CD4-positive, alpha-beta T cell (primary cell): ENCODE measurements at regions not wholly inside any gene's neighbourhood (a gene's known extent, or its start where the extent isn't known, plus 50 kb on each side); places are given as distances from the start of the nearest gene placed in this dataset.

ENCODE experiments used
- ATAC-seq: fragments of 200-7000 bp; cut with Tn5 transposase; one replicate; pipeline ENCODE4 v1.10.0; 2022; ENCODE audit warnings: mild to moderate bottlenecking; ENCODE audit not compliant: poor library complexity
- CTCF ChIA-PET: fragments of 350-600 bp; sonication (Branson Sonifier 250); formaldehyde crosslinking; loops from one replicate; lab custom pipeline; 2021; ENCODE audit warnings: antibody characterized with exemption, inconsistent platforms; lab: Charles Lee
- POLR2A ChIA-PET: fragments of 350-600 bp; sonication (Branson Sonifier 250); formaldehyde crosslinking; loops from one replicate; lab custom pipeline; 2021; ENCODE audit warnings: antibody characterized with exemption, inconsistent platforms; lab: Charles Lee
- DNase-seq, 14 experiments: peaks; one replicate each; pipeline ENCODE4 v3.0.0-alpha.2; 2013 to 2020; ENCODE audit warnings: mixed read lengths in 2 of 14
- H3K27ac ChIP-seq, 2 donors: one replicate each; pipeline versions ENCODE4 v1.5.1 to v1.7.0; 2013; ENCODE audit warnings: low read length in 2 of 2, low read depth in 1 of 2, mild to moderate bottlenecking in 1 of 2
- H3K27me3 ChIP-seq, 2 experiments: 1 replicate in 1 of 2; 2 replicates in 1 of 2; pipeline versions ENCODE4 v1.6.1 to v1.7.0; 2013; ENCODE audit warnings: low read length in 2 of 2, control low read depth in 1 of 2, mild to moderate bottlenecking in 1 of 2, moderate library complexity in 1 of 2; ENCODE audit not compliant: insufficient read depth in 2 of 2, control insufficient read depth in 1 of 2
- H3K36me3 ChIP-seq: one replicate; pipeline ENCODE4 v1.6.1; 2013; ENCODE audit warnings: low read length, control low read depth; ENCODE audit not compliant: insufficient read depth
- H3K4me1 ChIP-seq: one replicate; pipeline ENCODE4 v1.6.1; 2013; ENCODE audit warnings: low read length, control low read depth; ENCODE audit not compliant: insufficient read depth
- H3K4me3 ChIP-seq: one replicate; pipeline ENCODE4 v1.5.1; 2013; ENCODE audit warnings: mild to moderate bottlenecking, low read length, moderate library complexity
- H3K9me3 ChIP-seq, 2 experiments: 1 replicate in 1 of 2; 2 replicates in 1 of 2; pipeline versions ENCODE4 v1.6.1 to v1.7.0; 2013; ENCODE audit warnings: low read length in 2 of 2, mild to moderate bottlenecking in 2 of 2, control low read depth in 1 of 2, moderate library complexity in 1 of 2; ENCODE audit not compliant: control insufficient read depth in 1 of 2, insufficient read depth in 1 of 2
- H3K27ac Mint-ChIP-seq: one replicate; pipeline ENCODE4 v1.8.0; 2020; ENCODE audit warnings: mixed read lengths
- H3K27me3 Mint-ChIP-seq: one replicate; pipeline ENCODE4 v1.8.0; 2021; ENCODE audit warnings: mixed read lengths
- H3K36me3 Mint-ChIP-seq: one replicate; pipeline ENCODE4 v1.8.0; 2021; ENCODE audit warnings: low read depth, mixed read lengths
- H3K4me1 Mint-ChIP-seq: one replicate; pipeline ENCODE4 v1.8.0; 2021; ENCODE audit warnings: low read depth, mixed read lengths
- H3K4me3 Mint-ChIP-seq: one replicate; pipeline ENCODE4 v1.8.0; 2020; ENCODE audit warnings: mild to moderate bottlenecking, mixed read lengths
- H3K9me3 Mint-ChIP-seq: one replicate; pipeline ENCODE4 v1.8.0; 2020; ENCODE audit warnings: mixed read lengths
- intact Hi-C, 2 experiments: fragments of 100-400 bp; cut with DNase I in 1 of 2; cut with micrococcal nuclease in 1 of 2; formaldehyde crosslinking; loops; one replicate each; pipeline versions ENCODE4 v1.15.1 to v1.9.0; 2023 to 2025; cut with DNase I, micrococcal nuclease
- TF ChIP-seq, protein P1 (sequence below): fragments of 200-600 bp; IDR thresholded peaks from one replicate; pipeline ENCODE4 v1.8.0; 2022; ENCODE audit warnings: antibody characterized with exemption, mild to moderate bottlenecking

DNA sequence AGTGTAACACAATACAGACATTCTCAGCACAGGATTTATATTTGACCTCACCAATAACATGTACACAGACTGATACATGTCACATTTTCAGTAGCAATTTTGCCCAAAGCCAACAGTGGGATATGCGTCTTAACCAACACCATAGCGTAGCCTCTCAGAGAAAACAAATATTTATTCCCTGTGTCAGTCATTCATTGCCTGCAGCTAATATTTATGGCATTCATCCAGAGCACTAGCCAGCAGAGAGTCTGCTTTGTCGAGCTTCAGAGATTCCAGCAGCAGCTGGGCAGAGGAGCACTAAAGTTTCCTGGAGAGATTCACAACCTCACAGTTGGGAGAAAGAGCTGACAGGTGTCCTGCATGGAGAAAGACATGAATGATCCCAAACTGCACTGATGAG is 400.7 kb upstream of the DAB1 start:
- Mint-ChIP-seq H3K4me1 (no peaks in the 10 kb centered on the region), H3K4me3 (no peak overlapping the region), H3K27ac (no peak overlapping the region), H3K36me3 (no peaks in the 10 kb centered on the region), H3K27me3 (peaks cover 7% of the 10 kb centered on the region), H3K9me3 (no peaks in the 10 kb centered on the region)
- ChIA-PET POLR2A (no interaction called here), CTCF (no interaction called here)
- ATAC-seq (no peak), DNase-seq (no peak)
- TF ChIP-seq, protein P1, sequence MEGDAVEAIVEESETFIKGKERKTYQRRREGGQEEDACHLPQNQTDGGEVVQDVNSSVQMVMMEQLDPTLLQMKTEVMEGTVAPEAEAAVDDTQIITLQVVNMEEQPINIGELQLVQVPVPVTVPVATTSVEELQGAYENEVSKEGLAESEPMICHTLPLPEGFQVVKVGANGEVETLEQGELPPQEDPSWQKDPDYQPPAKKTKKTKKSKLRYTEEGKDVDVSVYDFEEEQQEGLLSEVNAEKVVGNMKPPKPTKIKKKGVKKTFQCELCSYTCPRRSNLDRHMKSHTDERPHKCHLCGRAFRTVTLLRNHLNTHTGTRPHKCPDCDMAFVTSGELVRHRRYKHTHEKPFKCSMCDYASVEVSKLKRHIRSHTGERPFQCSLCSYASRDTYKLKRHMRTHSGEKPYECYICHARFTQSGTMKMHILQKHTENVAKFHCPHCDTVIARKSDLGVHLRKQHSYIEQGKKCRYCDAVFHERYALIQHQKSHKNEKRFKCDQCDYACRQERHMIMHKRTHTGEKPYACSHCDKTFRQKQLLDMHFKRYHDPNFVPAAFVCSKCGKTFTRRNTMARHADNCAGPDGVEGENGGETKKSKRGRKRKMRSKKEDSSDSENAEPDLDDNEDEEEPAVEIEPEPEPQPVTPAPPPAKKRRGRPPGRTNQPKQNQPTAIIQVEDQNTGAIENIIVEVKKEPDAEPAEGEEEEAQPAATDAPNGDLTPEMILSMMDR, result no peak
- H3K27ac ChIP-seq, result no peak overlapping the region
- H3K4me1 ChIP-seq, result no peaks in the 10 kb centered on the region
- intact Hi-C loops, result no loop called here
- H3K27me3 ChIP-seq, result no peaks in the 10 kb centered on the region
- H3K4me3 ChIP-seq, result no peak overlapping the region
- H3K9me3 ChIP-seq, result no peaks in the 10 kb centered on the region
- H3K36me3 ChIP-seq, result no peaks in the 10 kb centered on the region

DNA sequence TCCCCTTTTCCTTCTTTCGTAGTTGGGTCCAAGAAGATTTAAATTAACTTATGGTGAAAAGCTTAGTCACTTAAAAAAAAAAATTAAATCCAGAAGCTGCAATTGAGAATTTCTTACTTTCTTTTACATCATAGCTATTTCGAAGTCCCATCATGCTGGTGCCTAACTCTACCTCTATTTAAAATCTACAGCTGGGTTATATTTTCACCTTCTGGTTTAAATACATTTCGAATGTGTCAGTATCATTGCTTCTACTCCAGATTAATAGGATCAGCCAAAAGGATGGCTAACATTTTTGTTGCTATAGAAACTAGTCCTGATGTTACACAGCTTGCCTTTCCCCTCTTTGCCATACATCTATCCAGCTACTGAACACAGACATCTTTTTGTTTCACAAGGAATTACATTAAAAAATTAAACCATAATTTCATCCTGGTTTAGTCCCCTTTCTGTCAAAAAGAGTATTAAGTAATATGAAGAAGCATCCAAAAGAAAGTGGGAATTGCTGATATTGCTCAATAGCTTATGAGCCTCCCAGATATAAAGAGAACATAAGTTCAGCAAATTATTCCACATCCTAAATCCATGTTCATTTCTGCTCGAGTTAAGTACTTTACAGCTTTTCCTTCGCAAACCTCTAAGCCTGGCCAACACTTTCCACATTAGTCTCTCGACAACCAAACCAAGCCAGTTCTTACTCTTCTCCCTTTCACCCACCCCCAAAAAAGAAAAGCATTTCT is 396.7 kb upstream of the DAB1 start:
- H3K36me3 Mint-ChIP-seq, result no peaks in the 10 kb centered on the region
- H3K4me1 Mint-ChIP-seq, result no peaks in the 10 kb centered on the region
- H3K9me3 ChIP-seq, result no peaks in the 10 kb centered on the region
- DNase-seq (no peak), ATAC-seq (no peak)
- CTCF ChIA-PET, result no interaction called here
- H3K27me3 ChIP-seq, result no peaks in the 10 kb centered on the region
- H3K4me3 Mint-ChIP-seq, result no peak overlapping the region
- H3K4me3 ChIP-seq, result no peak overlapping the region
- no peaks in the 10 kb centered on the region for H3K36me3 ChIP-seq
- TF ChIP-seq, protein P1, result no peak
- H3K27ac ChIP-seq, result no peak overlapping the region
- no peaks in the 10 kb centered on the region for H3K9me3 Mint-ChIP-seq
- intact Hi-C loops, result no loop called here
- no peaks in the 10 kb centered on the region for H3K4me1 ChIP-seq
- POLR2A ChIA-PET, result interaction anchor here (0.6 kb wide), 1 partner anchor 16 kb away, joined by 3 read pairs; no protein-coding TSS in a partner anchor
- no peak overlapping the region for H3K27ac Mint-ChIP-seq
- no peaks in the 10 kb centered on the region for H3K27me3 Mint-ChIP-seq

DNA sequence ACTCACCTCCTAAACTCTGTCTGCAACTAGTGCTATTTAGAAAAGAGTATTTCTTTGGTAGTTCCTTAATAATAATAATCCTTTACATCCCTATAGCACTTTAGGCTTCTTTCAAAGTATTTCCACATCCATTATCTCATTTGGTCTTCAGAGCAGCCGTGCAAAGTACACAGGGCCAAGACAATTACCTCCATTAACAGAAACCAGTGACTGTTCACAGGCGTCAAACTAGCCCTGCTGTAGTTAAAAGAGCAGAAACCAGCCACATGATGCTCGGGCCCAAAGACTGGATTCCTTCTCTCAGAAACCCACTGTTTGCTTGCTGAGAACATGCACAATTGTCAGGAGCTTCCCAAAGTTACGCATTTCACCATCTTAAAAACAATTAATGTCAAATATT is 396.0 kb upstream of the DAB1 start:
- Mint-ChIP-seq H3K4me1 (no peaks in the 10 kb centered on the region), H3K9me3 (no peaks in the 10 kb centered on the region)

More for the DNA sequence above, 396.0 kb upstream of the DAB1 start:
- POLR2A ChIA-PET, result interaction anchor here (0.6 kb wide), 1 partner anchor 16 kb away, joined by 3 read pairs; no protein-coding TSS in a partner anchor
- ATAC-seq (no peak), DNase-seq (no peak)
- no peaks in the 10 kb centered on the region for H3K9me3 ChIP-seq
- no peak overlapping the region for H3K27ac ChIP-seq
- H3K27me3 ChIP-seq, result no peaks in the 10 kb centered on the region
- H3K4me1 ChIP-seq, result no peaks in the 10 kb centered on the region
- no peak overlapping the region for H3K27ac Mint-ChIP-seq
- TF ChIP-seq, protein P1, result no peak
- CTCF ChIA-PET, result no interaction called here
- H3K36me3 ChIP-seq, result no peaks in the 10 kb centered on the region
- H3K27me3 Mint-ChIP-seq, result no peaks in the 10 kb centered on the region
- no peak overlapping the region for H3K4me3 ChIP-seq
- no peaks in the 10 kb centered on the region for H3K36me3 Mint-ChIP-seq
- intact Hi-C loops, result no loop called here
- no peak overlapping the region for H3K4me3 Mint-ChIP-seq
